ENCODE measurements at regions not wholly inside any gene's neighbourhood (a gene's known extent, or its start where the extent isn't known, plus 50 kb on each side); places are given as distances from the start of the nearest gene placed in this dataset.

DNA sequence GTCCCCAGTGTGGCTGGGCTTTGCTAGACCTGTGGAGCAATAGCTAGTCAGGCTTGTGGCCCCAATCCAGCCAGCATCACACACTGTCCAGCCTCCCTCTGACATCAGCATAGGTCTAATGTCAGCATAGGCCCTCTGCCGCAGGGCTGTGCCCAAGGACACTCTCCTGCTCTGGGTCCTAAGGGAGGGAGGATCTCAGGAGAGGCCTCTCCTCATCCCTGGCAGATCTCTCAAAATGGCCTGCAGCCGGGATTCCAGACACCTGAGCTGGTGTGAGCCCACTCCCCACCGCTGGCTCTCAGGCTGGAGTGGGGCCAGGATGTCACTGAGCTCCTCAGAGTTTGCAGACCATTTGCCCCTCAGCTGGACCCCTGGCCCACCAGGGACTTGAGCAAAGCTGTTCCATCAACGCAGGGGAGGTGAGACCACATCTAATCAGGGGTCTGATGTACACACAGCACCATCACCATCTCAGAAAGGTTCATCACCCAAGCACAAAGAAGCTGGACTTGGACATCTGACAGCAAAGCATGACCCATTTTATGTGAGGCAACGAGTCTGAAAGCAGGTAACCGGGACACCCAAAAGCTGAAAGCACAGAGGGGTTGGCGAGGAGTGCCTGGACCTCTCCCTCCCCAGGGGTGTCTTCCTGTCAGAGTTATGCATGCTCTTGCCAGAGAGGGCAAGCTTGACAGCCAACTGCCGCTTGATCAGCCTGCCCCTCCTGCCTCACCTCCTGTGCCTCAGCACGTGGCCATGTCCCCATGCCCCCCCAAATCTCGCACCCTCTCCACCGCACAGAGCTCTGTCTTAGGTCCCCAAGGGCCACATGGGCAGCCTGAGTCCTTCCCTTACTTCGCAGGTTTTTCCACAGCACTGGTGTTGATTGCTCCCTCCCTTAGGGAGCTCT lies 69.7 kb upstream of the SEPTIN5 start:
- no peak for TF ChIP-seq EP300 (IDR thresholded peaks at IDR 0.05)
- TF ChIP-seq, protein P1, sequence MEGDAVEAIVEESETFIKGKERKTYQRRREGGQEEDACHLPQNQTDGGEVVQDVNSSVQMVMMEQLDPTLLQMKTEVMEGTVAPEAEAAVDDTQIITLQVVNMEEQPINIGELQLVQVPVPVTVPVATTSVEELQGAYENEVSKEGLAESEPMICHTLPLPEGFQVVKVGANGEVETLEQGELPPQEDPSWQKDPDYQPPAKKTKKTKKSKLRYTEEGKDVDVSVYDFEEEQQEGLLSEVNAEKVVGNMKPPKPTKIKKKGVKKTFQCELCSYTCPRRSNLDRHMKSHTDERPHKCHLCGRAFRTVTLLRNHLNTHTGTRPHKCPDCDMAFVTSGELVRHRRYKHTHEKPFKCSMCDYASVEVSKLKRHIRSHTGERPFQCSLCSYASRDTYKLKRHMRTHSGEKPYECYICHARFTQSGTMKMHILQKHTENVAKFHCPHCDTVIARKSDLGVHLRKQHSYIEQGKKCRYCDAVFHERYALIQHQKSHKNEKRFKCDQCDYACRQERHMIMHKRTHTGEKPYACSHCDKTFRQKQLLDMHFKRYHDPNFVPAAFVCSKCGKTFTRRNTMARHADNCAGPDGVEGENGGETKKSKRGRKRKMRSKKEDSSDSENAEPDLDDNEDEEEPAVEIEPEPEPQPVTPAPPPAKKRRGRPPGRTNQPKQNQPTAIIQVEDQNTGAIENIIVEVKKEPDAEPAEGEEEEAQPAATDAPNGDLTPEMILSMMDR (IDR thresholded peaks at IDR 0.05): no peak
- TF ChIP-seq POLR2AphosphoS5 (IDR thresholded peaks at IDR 0.05): no peak
- no peak for TF ChIP-seq POLR2A (IDR thresholded peaks at IDR 0.05)
